ENCODE measurements at regions not wholly inside any gene's neighbourhood (a gene's known extent, or its start where the extent isn't known, plus 50 kb on each side); places are given as distances from the start of the nearest gene placed in this dataset.

DNA sequence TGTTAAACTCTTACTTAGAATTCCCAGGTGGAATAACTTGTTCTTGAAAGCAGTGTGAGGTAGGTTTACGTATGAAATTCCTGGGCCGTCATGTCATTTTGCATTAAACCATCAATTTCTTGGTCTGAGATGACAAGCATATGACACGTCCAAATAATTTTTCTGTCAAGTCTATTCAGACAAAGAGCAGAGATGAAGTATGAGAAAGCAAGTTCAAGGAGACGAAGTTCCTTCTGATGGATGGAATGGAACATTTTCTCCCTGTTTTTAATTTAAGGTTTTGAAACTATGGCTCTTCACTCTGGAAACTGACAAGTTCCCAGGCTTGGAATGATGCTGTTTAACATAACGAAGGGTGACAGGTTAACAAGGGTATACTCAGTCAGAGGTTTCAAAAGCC is 252.8 kb upstream of the SFRP2 start:
- H3K4me3 ChIP-seq, result no peak overlapping the region
- H3K4me1 ChIP-seq, result peaks cover 0 to 6% (median 6%) of the 10 kb centered on the region in 3 donors
- ATAC-seq, result no peak
- no peak for DNase-seq
- no peak for FAIRE-seq
- no peaks in the 10 kb centered on the region for H3K9me3 ChIP-seq
- H3K36me3 ChIP-seq, result no peaks in the 10 kb centered on the region
- WGBS, 2 donors, result 82 to 85% methylated on average over 5 of the region's 5 CpGs
- intact Hi-C loops (cut with DNase I), result no loop called here
- H3K27me3 ChIP-seq, result no peaks in the 10 kb centered on the region
- TF ChIP-seq, protein P1, sequence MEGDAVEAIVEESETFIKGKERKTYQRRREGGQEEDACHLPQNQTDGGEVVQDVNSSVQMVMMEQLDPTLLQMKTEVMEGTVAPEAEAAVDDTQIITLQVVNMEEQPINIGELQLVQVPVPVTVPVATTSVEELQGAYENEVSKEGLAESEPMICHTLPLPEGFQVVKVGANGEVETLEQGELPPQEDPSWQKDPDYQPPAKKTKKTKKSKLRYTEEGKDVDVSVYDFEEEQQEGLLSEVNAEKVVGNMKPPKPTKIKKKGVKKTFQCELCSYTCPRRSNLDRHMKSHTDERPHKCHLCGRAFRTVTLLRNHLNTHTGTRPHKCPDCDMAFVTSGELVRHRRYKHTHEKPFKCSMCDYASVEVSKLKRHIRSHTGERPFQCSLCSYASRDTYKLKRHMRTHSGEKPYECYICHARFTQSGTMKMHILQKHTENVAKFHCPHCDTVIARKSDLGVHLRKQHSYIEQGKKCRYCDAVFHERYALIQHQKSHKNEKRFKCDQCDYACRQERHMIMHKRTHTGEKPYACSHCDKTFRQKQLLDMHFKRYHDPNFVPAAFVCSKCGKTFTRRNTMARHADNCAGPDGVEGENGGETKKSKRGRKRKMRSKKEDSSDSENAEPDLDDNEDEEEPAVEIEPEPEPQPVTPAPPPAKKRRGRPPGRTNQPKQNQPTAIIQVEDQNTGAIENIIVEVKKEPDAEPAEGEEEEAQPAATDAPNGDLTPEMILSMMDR (IDR thresholded peaks at IDR 0.05), result no peak
- H3K27ac ChIP-seq, result no peak overlapping the region

- no peak for FAIRE-seq
- H3K27me3 ChIP-seq, result no peaks in the 10 kb centered on the region
- no peak for ATAC-seq
- WGBS, 2 donors, result 69 to 74% methylated on average over 4 of the region's 4 CpGs
- TF ChIP-seq, protein P1 (IDR thresholded peaks at IDR 0.05), result no peak
- H3K4me3 ChIP-seq, result no peak overlapping the region
- DNase-seq, result no peak
- intact Hi-C loops (cut with DNase I), result no loop called here
- peaks cover 0 to 5% (median 4%) of the 10 kb centered on the region in 3 donors for H3K4me1 ChIP-seq
- H3K9me3 ChIP-seq, result no peaks in the 10 kb centered on the region
- H3K27ac ChIP-seq, result no peak overlapping the region
- no peaks in the 10 kb centered on the region for H3K36me3 ChIP-seq
Observed at GRCh38 chr4:154039435-154040343, 250.8 kb upstream of the SFRP2 start.

GRCh38 chr4:154036856-154037255 is 248.0 kb upstream of the SFRP2 start:
- intact Hi-C loops (cut with DNase I), result no loop called here
- FAIRE-seq, result no peak
- WGBS, 2 donors, result 62 to 79% methylated on average over 3 of the region's 3 CpGs
- no peak overlapping the region for H3K27ac ChIP-seq
- no peaks in the 10 kb centered on the region for H3K36me3 ChIP-seq
- H3K4me3 ChIP-seq, result no peak overlapping the region
- no peak for ATAC-seq
- TF ChIP-seq, protein P1 (IDR thresholded peaks at IDR 0.05), result no peak
- no peaks in the 10 kb centered on the region for H3K9me3 ChIP-seq
- DNase-seq, result no peak
- H3K4me1 ChIP-seq, result no peaks in the 10 kb centered on the region
- no peaks in the 10 kb centered on the region for H3K27me3 ChIP-seq

DNA sequence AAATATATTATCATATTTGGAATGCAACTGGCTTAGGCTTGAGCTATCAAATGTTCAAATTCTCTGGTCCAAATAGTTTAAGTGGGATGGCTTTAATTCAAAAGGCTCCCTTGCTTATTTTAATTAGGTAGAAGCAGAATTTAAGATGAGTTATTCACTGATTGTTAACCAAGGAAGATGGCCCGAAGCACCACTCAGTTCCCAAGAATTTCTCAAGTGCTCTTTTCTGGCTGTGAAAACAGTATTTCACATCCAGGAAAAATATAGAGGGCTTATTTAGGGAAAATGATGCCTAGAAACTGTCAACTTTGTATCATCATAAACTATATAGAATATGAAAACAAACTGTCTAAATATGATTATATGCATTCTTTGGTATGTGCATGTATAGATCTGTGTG is 246.5 kb upstream of the SFRP2 start:
- FAIRE-seq, result no peak
- Histone ChIP-seq H3K4me1 (no peaks in the 10 kb centered on the region), H3K27ac (no peak overlapping the region), H3K4me3 (no peak overlapping the region), H3K36me3 (no peaks in the 10 kb centered on the region), H3K27me3 (no peaks in the 10 kb centered on the region), H3K9me3 (no peaks in the 10 kb centered on the region)
- TF ChIP-seq, protein P1 (IDR thresholded peaks at IDR 0.05), result no peak
- WGBS, 2 donors, result 76 to 80% methylated on average over 1 of the region's 1 CpG
- no peak for DNase-seq
- intact Hi-C loops (cut with DNase I), result no loop called here
- no peak for ATAC-seq

GRCh38 chr4:154033921-154034320 is 245.0 kb upstream of the SFRP2 start:
- Histone ChIP-seq H3K27me3 (no peaks in the 10 kb centered on the region), H3K9me3 (no peaks in the 10 kb centered on the region), H3K36me3 (no peaks in the 10 kb centered on the region), H3K4me1 (no peaks in the 10 kb centered on the region), H3K4me3 (no peak overlapping the region), H3K27ac (no peak overlapping the region)
- WGBS, 2 donors, result 39 to 62% methylated on average over 3 of the region's 3 CpGs
- intact Hi-C loops (cut with DNase I), result no loop called here
- TF ChIP-seq, protein P1 (IDR thresholded peaks at IDR 0.05), result no peak
- FAIRE-seq (no peak), ATAC-seq (no peak), DNase-seq (no peak)
